Kidney (tissue), 13 donors: ENCODE measurements at regions not wholly inside any gene's neighbourhood (a gene's known extent, or its start where the extent isn't known, plus 50 kb on each side); places are given as distances from the start of the nearest gene placed in this dataset.

ENCODE experiments used
- DNase-seq, 5 donors: peaks; one replicate each; pipeline ENCODE4 v3.0.0-alpha.2; 2013 to 2020
- FAIRE-seq: peaks from 2 replicates; lab custom pipeline; 2012; peaks lifted over from hg19 to GRCh38; lab: Jason Lieb, UNC
- H3K27ac ChIP-seq, 2 donors: one replicate each; pipeline ENCODE4 v1.7.0; 2013; ENCODE audit warnings: low read depth in 2 of 2, low read length in 2 of 2, inconsistent platforms in 1 of 2
- H3K27me3 ChIP-seq: one replicate; pipeline ENCODE4 v1.7.1; 2013; ENCODE audit warnings: low read length, inconsistent platforms; ENCODE audit not compliant: control insufficient read depth, insufficient read depth
- H3K36me3 ChIP-seq, 3 donors: one replicate each; pipeline versions ENCODE4 v1.7.0 to v1.7.1; 2013; ENCODE audit warnings: low read length in 3 of 3, control low read depth in 1 of 3, inconsistent platforms in 1 of 3; ENCODE audit not compliant: insufficient read depth in 3 of 3, control insufficient read depth in 2 of 3
- H3K4me1 ChIP-seq, 3 donors: one replicate each; pipeline versions ENCODE4 v1.7.0 to v1.7.1; 2013; ENCODE audit warnings: low read length in 3 of 3, inconsistent platforms in 1 of 3, low read depth in 1 of 3; ENCODE audit not compliant: control insufficient read depth in 2 of 3, insufficient read depth in 2 of 3
- H3K4me3 ChIP-seq, 3 donors: one replicate each; pipeline versions ENCODE4 v1.7.0 to v1.8.1; 2013; ENCODE audit warnings: low read length in 3 of 3, control low read depth in 1 of 3, inconsistent platforms in 1 of 3
- H3K9ac ChIP-seq, 3 donors: one replicate each; pipeline versions ENCODE4 v1.7.0 to v1.7.1; 2013; ENCODE audit warnings: low read length in 3 of 3, control low read depth in 1 of 3, inconsistent platforms in 1 of 3
- H3K9me3 ChIP-seq, 3 donors: one replicate each; pipeline versions ENCODE4 v1.7.0 to v1.7.1; 2013; ENCODE audit warnings: low read length in 3 of 3, control low read depth in 1 of 3, inconsistent platforms in 1 of 3; ENCODE audit not compliant: control insufficient read depth in 2 of 3, insufficient read depth in 1 of 3
- intact Hi-C: fragments of 100-400 bp; cut with DNase I; formaldehyde crosslinking; loops from one replicate; pipeline ENCODE4 v1.11.1; 2022
- TF ChIP-seq, protein P1 (sequence below): IDR thresholded peaks from 3 replicates; pipeline ENCODE4 v1.5.1; 2012; ENCODE audit warnings: mild to moderate bottlenecking, moderate library complexity, borderline replicate concordance; ENCODE audit not compliant: insufficient read depth; ENCODE audit errors: extremely low read depth
- donor health status: control.
- donor health status: control.
- donor health status: control.
- donor health status: control.
- donor health status: control.
- donor health status: DM: yes; HTN: yes; CAD: no.
- donor health status: Normal renal cell carcinoma (clear cell type).

DNA sequence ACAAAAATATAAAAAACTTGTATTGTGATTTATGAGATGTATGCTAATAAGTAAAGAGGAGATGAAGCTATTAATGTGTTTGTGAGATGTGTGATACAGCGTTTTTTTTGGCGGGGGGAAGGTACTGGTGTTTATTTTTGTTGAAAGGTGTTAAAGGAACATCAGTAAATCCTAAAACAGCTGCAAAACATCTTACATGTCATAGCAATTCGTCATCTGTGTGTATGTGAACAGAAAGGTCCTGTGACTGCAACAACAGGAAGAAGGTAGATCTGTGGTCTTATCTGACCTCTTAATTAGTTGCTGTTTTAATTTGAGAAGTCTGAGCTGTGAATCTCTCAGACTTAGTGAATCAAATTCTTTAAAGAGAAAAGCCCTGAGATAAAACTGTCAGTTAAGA lies 1041.1 kb downstream of the JRKL start:
- DNase-seq (peak in 3 of 5 donors; percentile 31 to 81 (median 79)), FAIRE-seq (no peak)
- no peaks in the 10 kb centered on the region for H3K27me3 ChIP-seq
- no peak overlapping the region for H3K4me3 ChIP-seq
- no peaks in the 10 kb centered on the region for H3K9me3 ChIP-seq
- no peaks in the 10 kb centered on the region for H3K36me3 ChIP-seq
- H3K27ac ChIP-seq = no peak overlapping the region
- TF ChIP-seq, protein P1, sequence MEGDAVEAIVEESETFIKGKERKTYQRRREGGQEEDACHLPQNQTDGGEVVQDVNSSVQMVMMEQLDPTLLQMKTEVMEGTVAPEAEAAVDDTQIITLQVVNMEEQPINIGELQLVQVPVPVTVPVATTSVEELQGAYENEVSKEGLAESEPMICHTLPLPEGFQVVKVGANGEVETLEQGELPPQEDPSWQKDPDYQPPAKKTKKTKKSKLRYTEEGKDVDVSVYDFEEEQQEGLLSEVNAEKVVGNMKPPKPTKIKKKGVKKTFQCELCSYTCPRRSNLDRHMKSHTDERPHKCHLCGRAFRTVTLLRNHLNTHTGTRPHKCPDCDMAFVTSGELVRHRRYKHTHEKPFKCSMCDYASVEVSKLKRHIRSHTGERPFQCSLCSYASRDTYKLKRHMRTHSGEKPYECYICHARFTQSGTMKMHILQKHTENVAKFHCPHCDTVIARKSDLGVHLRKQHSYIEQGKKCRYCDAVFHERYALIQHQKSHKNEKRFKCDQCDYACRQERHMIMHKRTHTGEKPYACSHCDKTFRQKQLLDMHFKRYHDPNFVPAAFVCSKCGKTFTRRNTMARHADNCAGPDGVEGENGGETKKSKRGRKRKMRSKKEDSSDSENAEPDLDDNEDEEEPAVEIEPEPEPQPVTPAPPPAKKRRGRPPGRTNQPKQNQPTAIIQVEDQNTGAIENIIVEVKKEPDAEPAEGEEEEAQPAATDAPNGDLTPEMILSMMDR = no peak
- no peaks in the 10 kb centered on the region for H3K4me1 ChIP-seq
- intact Hi-C loops = no loop called here
- no peak overlapping the region for H3K9ac ChIP-seq

DNA sequence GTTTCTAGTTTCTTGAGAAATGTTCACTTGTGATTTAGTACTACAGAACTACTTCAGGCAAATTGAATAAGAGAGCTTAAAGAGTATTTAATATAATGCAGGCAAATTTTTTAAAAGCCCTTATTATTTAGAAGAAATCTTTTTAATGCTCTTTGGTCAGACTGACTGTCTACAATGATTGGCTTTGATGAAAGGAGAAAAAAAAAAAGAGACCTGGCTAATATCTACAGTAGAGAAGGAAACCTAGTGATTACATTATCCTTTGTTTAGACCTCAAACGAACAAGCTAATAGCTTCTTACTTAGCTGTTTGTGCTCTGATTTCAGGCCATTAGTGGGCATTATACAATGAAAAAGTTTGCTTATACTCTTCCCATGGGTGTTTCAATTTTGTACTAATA lies 1043.1 kb downstream of the JRKL start:
- Histone ChIP-seq H3K9me3 (no peaks in the 10 kb centered on the region), H3K27ac (no peak overlapping the region), H3K36me3 (no peaks in the 10 kb centered on the region), H3K9ac (no peak overlapping the region), H3K4me1 (no peaks in the 10 kb centered on the region), H3K4me3 (no peak overlapping the region), H3K27me3 (no peaks in the 10 kb centered on the region)
- intact Hi-C loops = no loop called here
- DNase-seq (no peak), FAIRE-seq (no peak)
- TF ChIP-seq, protein P1 = no peak

DNA sequence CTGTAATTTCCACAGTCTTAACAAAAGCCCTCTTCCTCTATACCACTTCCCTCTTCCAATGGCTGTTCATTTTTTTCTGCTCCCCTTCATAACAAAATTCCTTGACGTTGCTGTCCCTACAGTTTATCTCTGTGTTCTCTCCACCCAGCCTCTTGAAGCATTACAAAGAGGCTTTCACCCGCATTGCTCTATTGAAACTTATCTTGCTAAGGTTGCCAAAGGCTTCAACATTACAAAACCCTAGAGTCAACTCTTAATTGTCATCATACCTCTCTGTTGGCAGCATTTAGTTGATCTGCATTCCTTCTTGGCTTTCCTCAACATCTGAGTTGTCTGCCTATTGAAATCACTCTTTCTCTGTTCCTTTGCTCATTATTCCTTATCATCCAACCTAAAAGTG lies 1055.7 kb downstream of the JRKL start:
- Histone ChIP-seq H3K9me3 (no peaks in the 10 kb centered on the region), H3K27me3 (no peaks in the 10 kb centered on the region), H3K9ac (no peak overlapping the region), H3K4me1 (no peaks in the 10 kb centered on the region), H3K4me3 (no peak overlapping the region), H3K27ac (no peak overlapping the region), H3K36me3 (no peaks in the 10 kb centered on the region)
- TF ChIP-seq, protein P1 = no peak
- FAIRE-seq (no peak), DNase-seq (no peak)
- intact Hi-C loops = no loop called here

DNA sequence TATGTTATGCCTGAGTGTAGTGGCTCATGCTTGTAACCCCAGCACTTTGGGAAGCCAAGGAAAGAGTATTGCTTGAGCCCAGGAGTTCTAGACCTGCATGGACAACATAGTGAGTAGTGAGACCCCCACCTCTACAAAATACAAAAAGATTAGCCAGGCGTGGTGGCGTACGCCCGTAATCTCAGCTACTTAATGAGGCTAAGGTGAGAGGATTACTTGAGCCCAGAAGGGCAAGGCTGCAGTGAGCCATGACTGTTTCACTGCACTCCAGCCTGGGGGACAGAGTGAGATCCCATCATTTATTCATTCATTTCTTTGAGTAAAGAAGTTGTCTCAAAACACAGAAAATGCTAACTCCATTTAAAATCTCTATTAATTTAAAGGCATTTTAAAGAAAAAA lies 1061.6 kb downstream of the JRKL start:
- H3K9ac ChIP-seq = no peak overlapping the region
- H3K4me3 ChIP-seq = no peak overlapping the region
- H3K27ac ChIP-seq = no peak overlapping the region
- H3K36me3 ChIP-seq = no peaks in the 10 kb centered on the region
- FAIRE-seq (no peak), DNase-seq (peak in 1 of 5 donors; percentile 2)
- TF ChIP-seq, protein P1 = no peak
- intact Hi-C loops = no loop called here
- no peaks in the 10 kb centered on the region for H3K27me3 ChIP-seq
- no peaks in the 10 kb centered on the region for H3K9me3 ChIP-seq
- no peaks in the 10 kb centered on the region for H3K4me1 ChIP-seq
